Medulla oblongata (tissue), 1 donor: ENCODE measurements at regions not wholly inside any gene's neighbourhood (a gene's known extent, or its start where the extent isn't known, plus 50 kb on each side); places are given as distances from the start of the nearest gene placed in this dataset.
"Not testable (repeated sequence)": the region's sequence is repeated elsewhere in the genome, so short reads cannot be mapped to it uniquely, and the experiment has no call there.

Source experiments
- DNase-seq: peaks from one replicate; pipeline ENCODE4 v3.0.0-alpha.2; 2015; ENCODE audit errors: extremely low spot score

DNA sequence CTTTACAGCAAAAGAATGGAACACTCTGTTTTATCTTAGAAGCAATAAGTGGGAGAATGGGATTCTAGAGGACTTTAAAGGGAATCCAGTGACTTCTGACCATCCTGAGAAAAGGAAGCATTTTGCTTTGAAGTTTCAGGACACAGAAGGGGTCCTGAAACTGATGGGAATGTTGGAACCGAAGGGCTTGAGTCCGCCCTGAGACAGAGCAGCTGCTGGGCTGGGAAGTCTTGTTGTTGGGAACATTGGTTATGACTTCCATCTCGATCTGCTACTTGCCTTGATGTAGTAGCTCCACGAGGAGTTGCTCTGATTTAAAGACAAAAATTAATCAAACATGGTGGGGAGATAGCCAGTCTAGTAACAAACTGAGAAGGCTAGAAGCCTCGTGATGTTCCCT is 177.6 kb downstream of the JCAD start:
- no peak for DNase-seq

DNA sequence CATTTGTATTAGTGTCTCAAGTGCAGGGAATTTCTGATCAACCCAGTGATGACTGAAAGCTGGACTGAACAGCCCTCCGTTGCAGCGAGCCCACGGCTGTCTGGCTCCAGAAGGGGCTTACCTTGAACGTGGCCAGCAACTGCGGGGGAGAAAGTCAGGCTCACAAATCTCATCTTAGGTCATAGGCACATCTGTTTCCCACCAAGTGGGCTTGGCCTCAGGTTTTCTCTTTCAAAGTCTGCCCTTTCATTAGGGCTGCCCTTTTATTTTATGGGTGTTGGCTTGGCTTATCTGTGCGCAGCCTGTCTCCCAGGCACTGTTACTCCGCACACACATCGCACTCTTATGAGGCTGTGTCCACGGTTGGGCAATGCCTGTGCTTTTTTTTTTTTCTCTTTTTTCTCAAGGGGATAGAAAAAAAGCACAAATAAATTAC is 178.0 kb downstream of the JCAD start:
- no peak for DNase-seq

DNA sequence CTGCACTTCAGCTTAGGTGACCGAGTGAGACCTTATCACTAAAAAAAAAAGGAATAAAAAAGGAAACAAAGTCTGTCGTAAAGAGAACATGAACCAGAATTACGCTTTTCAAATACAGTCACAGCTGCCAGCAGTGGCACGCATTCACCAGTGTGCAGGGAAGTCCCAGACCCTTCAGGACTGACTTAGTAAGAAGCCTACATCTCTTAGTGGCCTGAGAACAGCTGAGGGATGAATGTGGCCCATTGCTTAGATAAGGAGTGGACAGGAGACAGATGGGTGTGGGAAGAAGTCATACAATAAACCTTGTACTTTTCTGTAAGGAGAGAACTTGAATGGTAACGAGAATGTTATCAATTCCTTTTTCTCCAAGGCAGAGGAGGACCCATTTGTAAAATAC is 178.5 kb downstream of the JCAD start:
- no peak for DNase-seq

DNA sequence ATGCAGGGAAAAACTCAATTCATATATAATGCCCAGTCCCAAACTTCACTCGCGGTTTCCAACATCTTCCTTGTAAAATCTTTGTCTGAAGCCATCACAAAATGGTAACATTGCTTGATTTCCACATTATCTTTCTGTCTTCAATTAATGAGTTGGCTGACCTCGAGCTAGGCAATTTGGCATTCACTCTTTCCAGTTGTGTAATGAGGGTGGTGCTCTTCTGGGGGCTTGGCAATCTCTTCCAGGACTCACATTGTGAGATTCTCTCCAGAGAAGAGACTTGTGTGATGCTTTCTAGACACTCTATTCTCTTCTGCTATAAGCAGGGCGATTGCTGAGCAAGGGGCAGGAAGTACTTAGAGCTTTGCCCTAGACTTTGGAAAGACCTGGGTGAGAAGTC is 179.5 kb downstream of the JCAD start:
- DNase-seq: no peak

DNA sequence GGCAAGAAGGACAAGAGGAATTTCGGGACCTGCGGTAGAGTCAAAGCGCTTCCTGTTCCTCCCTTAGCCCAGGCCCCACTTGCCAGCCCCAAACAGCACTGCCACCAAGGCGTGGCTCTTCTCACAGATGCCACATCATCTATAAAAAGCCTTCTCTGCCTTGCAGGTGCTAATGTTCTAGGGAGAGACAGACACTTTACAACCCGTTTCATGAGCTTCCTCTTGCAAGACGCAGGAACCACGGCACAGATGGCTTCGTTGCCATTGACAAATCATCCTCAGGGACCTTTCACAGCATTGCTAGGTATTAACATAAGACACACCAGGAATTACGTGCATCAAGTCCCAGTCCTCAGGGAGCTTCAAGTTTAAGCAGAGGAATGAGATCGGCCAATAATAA is 180.9 kb downstream of the JCAD start:
- no peak for DNase-seq

DNA sequence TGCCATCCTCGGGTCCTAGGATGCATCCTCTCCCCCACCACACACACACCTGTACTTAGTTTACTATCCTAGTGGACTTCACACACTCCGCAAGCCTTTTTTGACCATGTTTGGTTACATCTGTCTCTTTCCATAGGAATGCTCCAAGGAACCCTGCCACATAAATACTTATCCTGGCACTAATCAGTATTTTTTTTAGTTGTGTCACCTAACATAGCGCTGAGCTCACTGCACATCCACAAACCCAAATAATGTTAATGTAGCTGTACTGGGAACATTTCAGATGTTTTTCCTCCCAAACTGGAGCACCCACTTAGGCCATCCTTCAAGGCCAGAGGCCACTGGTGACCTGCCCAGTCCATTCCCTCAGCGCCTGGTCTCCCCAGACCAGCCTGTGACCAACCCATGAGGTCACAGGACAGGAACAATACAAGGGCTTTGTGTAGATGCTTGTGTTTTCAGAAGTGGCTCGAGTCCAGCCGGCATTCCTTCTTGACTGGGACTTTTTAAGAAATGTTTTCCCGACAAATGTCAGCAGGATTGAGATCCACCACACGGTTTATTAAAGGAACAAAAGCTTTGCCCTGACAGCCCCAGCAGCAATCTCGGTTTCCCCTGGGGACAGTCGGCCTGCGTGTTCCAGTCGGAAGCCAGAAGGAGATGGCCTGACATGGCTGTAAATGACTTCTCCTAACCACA is 181.4 kb downstream of the JCAD start:
- DNase-seq: peak; percentile 50

DNA sequence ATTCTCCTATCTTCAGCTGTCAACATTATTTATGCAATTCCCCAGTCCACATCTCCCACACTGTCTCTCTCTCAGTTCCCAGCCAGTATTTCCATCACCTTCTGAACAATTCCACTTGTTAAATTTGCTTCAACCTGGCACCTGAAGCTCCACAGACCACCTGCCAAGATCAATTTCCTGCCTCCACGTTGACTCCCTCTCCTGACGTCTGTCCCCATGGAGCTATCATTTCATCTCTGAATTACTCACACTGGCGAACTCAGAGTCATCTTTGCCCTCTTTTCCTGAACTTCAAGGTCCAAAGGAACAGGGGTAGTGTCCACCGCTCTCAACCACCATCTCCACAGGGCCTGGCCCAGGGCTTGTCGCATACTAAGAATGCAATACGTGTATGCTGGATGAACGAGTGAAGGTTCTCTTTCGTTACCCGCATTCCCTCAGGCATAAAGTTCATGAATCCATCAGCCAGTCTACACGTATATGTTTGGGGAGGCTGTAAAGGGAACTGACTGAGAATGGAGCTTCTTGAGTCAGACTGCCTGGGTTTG is 183.3 kb downstream of the JCAD start:
- no peak for DNase-seq

DNA sequence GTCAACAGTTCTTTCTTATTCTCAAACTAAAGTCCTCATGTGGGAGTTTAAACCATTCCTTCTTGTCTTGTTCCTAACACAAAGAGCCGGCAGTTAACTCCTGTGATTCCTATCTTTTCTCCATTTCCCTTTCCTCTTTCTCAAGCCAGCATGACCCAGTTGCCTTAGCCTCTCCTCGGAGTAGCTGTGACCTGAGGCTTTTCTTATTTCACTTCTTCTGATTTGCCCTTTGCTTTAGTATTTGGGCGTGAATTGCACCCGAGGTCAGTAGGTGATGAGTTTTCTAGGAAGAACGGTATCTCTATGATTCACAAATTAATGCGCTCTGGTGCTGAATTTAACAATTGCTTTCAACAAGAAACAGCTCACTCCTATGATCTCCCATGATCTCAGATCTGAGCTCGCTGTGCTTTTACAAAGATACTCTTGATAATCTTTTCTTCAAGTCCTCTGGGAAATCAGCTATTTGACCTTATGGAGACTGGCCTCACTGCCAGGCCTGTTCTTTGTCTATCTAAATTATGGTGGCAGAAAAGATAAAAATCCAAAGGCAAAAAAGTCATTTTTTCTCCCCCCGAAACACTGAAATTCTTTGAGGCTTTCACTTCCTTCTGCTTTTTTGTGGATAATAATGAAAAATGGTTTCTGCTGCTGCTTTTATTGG is 184.6 kb downstream of the JCAD start:
- DNase-seq: no peak

DNA sequence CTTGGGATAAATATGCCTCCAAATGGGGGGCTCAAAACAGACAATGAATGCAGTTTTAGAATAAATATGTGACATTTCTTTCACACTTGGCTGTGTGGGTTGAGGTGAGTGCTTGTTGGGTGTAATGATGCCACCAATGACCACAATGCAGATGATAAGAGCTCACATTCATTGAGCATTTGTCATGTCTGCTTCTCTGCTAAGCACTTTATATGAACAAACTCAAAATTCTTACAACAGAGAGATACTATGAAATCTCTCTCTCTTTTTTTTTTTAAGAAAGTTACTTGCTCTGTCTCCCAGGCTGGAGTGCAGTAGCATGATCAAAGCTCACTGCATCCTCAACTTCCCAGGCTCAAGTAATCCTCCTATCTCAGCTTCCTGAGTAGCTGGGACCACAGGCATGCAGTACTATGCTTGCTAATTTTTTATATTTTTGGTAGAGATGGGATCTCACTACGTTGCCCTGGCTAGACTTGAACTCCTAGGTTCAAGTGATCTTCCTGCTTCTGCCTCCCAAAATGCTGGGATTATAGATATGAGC is 185.4 kb downstream of the JCAD start:
- no peak for DNase-seq

DNA sequence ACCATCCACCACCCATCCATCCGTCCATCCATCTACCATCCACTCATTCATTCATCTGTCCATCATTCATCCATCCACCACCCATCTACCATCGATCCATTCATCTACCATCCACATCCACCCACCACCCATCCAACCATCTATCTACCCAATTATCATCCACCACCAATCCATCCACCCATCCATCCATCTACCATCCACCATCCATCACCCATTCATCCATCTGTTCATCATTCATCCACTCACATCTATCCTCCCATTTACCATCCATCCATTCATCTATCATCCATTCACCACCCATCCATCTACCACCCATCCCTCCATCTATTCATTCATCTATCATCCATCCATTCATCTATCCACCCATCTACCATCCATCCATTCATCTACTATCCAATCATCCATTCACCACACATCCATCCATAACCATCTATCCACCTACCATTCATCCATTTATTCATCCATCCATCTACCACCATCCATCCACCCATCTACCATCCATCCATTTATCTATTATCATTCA is 188.8 kb downstream of the JCAD start:
- no peak for DNase-seq

DNA sequence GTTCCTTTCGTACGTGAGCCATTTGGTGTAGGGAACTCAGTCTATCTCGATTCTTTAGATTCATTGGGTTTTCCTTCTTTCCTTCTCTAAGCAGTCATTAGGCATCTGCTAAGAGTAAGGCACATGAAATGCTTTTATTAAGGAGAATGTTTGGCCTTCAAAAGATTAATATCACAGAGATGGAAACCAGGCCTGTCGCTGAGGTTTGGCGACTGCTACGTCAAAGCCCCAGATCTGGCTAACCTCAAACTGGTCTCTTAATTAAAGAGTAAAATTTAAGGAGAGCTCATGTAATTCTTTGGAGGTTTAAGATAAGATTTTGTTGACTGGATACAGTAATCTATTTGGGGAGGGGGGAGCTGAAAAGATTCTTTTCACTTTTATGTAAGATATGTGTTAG is 189.8 kb downstream of the JCAD start:
- DNase-seq: no peak

DNA sequence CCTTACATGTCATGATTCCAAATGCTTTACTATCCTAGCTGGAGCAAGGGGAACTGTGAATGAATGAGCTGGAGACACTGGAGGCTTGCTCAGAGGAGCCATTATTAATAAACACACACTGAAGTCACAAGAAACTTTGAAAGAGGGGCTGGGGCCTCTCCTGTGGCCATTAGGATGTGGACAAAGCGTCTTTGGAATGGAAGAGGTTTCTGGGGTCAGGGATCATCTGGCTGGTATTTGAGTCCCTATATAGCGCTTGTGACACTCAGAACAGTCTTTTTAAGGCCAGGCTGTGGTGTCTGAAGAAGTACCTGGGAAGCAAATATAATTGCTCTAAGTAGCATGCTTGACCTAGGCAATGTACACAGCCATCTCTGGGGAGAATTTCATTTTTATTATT is 193.0 kb downstream of the JCAD start:
- DNase-seq: no peak

DNA sequence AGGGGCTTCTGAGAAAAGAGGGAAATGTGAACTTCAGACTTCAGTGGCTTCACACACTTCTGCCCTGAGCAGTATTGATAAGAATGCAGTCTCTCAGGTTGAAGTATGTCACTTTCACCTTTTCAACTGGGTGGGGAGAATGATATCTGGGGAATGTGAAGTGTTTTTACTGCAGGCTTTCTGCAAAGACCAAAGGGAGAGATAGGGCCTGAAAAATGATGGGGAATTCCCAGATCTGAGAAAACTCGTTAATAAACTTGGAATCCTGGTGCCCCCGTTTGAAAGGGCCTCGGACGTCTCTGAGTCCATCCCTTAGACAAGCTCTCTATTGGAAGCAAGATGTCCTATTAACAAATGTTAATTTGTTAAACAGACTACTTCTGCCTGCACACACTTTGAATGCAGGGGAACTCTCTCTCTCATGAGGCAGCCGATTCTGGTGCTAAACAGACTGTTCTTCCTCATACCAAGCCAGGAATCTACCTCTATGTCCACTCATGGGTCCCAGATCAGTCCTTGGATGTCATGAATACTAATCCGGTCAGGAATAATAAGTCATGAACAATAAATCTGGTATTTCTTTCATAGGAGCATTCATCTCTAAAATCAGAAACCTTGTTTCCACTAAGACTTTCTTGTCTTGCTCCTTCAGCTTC is 193.6 kb downstream of the JCAD start:
- no peak for DNase-seq

DNA sequence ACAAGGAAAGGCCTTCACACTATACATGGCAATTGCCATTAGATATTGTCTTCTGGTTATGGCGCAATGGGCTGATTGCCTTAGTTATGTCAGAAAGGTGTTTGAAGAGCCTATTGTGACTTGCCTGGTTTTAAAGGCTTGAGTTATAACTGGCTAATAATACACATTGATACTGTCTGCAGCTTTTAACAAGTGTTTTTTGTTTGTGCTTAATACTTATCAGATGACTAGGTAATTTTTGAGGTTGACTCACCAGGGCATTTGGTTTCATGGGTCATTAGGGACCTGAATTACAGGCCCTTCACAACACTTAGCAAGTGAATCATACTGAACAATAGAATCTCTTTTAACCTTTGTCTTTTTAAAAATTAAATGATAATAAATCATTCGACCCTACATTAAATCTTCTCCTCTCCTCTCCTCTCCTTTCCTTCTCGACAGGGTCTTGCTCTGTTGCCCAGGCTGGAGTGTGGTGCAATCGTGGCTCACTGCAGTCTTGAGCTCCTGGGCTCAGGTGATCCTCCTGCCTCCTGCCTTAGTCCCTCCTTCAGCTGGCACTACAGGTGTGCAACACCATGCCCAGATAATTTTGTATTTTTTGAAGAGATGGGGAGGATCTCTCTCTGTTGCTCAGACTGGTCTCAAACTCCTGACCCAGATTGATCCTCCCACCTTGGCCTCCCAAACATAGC is 196.3 kb downstream of the JCAD start:
- DNase-seq: no peak

DNA sequence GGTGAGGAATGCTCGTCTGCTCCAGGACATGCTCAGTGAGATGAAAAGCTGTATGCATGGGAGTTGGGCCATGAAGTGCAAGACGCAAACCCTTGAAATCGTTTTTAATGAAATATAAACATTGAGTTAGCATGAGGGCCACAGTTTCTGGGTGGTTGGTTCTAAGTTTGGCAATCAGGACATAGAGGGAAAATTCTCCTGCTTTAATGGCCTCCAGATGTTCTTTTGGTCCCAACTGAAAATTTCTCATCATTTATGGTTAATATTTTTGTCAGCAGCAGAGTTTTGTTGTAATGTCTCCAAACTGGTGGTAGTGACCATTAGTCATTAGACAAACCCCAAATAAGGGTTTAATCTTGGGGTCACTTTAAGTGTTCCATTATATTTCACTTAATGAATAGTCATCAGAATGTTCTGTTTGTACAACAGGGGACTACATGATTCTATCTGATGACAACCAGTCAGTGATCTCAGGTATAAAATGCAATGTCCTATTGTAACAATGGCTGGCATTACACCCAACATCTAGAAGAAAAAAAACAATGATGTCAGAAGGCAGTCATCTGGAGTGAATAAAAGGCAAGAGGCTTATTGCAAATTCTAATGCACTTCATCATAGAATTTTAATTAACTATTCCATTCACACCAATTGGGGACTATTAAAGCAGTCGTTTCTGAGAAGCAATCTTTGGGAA is 197.4 kb downstream of the JCAD start:
- no peak for DNase-seq

DNA sequence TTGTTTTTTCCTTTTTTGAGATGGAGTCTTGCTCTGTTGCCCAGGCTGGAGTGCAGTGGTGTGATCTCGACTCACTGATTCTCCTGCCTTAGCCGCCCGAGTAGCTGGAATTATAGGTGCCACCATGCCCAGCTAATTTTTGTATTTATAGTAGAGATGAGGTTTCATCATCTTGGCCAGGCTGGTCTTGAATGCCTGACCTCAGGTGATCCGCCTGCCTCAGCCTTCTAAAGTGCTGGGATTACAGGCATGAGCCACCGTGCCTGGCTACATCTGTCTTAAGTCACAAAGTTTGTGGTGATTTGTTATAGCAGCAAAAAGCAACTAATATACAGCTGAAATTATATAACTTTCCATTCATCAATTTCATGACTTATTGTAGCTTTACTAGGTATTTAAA is 198.2 kb downstream of the JCAD start:
- not testable (repeated sequence) for DNase-seq

DNA sequence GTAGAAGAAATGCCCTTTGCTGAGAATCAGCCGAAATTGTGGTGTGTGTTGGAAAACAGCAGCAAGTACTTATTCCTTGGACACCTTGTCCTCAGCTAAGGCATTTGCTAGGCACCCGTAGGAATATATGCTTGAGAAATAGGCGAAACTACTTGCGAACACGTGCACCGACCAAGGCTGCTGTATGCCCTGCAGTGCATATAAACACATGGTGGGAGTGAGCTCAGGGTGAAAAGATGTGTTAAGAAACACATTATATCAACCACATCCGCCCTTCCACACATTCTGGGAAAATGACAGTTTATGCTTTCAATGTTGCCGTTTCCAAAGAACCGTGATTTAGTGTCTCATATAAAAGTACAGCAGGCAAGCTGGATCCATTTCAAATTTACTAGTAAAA is 199.2 kb downstream of the JCAD start:
- DNase-seq: no peak

DNA sequence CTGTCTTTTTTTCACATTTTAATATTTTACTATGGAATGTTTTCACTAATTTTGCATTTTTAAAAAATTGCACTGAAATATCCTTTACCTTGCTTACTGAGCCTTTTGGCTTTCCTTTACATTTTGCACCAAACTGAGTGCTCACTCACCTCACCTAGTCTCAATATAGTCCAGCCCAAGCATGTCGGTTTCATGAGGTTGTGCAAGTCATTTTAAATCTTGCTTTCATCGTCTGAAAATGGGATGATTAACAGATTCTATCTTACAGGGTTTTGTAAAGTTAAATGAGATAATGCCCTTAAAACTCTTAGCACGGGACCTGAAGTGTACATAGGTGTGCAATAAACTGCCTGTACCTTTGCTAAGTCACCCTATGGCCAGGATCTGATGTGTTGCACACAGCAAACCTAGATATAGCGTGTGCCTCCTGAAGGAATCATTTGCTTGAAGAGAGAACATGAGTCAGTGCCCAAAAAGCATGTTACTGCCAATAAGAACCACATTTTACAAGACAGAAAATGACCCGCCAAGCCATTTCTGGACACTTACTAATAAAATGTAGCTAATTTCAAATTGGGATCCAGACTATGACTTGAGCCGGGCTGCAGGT is 199.8 kb downstream of the JCAD start:
- no peak for DNase-seq

DNA sequence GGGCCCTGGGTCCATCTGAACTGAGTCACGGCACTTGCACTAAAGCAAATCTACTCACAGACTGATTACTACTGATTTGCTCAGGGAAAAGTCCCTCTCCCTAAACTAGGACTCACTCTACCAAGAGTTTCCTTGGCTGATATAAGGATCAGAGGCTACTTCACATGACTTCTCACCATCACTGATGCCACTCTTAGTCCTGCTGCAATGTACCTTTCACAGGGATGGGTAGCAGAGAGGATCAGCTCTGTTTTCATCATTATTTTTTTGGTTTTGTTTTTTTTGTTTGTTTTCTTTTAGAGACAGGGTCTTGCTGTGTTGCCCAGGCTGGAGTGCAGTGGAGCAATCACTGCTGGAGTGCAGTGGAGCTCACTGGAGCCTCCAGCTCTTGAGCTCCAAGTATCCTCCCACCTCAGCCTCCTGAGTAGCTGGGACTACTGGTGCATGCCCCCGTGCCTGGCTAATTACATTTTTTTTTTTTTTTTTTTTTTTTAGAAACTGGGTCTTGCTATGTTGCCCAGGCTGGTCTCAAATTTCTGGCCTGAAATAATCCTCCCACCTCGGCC is 200.6 kb downstream of the JCAD start:
- no peak for DNase-seq
